CD4-positive, alpha-beta T cell treated with Interleukin-15 for 4 hours (primary cell): ENCODE measurements at regions not wholly inside any gene's neighbourhood (a gene's known extent, or its start where the extent isn't known, plus 50 kb on each side); places are given as distances from the start of the nearest gene placed in this dataset.
"Not testable (repeated sequence)": the region's sequence is repeated elsewhere in the genome, so short reads cannot be mapped to it uniquely, and the experiment has no call there.

Experiments
- DNase-seq: peaks from one replicate; pipeline ENCODE4 v3.0.0-alpha.2; 2020; ENCODE audit warnings: low spot score

DNA sequence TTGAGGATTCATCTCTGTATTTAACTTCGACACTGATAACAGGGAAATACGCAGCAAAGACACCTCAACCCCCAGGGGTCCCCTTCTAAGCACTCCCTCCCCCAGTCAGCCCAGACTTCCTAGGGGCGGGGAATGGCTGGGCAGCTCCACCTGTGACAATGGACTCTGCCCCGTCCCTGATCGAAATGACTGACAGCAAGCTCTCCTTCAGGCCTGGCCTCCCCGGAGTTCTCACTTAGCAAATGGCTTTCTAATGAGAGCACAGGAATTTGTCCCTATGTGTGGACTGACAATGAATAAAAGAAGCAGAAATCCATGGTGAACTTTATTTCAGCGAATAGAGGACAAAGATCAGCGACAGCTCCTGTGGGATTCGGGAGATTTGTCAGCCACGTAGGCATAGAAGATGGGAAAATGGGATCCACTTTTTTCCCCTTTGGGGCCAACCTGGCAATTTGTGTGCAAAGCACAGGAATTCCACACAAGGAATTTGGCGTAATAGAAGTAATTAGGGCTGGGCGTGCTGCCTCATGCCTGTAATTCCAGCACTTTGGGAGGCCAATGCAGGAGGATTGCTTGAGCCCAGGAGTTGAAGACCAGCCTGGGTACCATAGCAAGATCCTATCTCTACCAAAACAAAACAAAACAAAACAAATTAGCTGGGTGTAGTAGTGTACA lies 63.8 kb downstream of the TNFAIP2 start:
- DNase-seq: no peak

DNA sequence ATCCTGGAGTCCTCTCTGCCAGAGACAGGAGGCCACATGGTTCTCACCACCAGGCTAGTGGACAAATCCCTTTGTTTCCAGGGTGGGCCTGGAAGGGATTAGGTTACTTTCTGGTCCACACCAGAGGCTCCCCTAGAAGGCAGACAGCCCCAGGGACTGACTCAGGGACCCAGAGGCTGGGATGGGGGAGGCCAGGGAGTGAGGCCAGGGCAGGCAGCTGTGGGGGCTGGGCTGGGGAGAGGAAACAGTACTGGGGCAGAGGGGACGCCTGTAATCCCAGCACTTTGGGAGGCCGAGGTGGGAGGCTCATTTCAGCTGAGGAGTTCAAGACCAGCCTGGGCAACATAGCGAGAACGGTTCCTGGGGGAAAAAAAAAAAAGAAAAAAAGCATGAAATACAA lies 64.7 kb downstream of the TNFAIP2 start:
- no peak for DNase-seq

- no peak for DNase-seq
Observed at GRCh38 chr14:103188810-103189480, 65.7 kb downstream of the TNFAIP2 start.

GRCh38 chr14:103189481-103190470 lies 66.5 kb downstream of the TNFAIP2 start:
- DNase-seq: no peak

DNA sequence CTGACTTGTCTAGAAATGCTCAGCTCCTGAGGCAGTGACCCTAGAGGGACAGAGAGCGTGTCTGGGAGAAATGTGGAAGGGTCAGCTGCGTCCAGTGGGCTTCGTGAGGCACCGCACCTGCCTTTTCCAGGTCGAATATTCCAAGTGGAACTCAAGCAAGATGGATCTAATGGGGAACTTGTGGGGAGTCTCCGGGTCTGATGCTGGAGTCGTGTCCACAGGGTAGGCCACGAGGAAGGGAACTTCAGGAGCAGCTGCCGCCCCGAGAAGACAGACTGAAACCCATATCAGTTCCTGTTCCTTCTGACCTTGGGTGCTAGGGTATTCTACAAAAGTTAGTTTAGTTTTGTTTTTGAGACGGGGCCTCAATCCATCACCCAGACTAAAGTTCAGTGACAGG lies 67.5 kb downstream of the TNFAIP2 start:
- no peak for DNase-seq

- no peak for DNase-seq
Observed at GRCh38 chr14:103191844-103192243, 68.6 kb downstream of the TNFAIP2 start.

- DNase-seq: no peak
Observed at GRCh38 chr14:103192246-103192840, 69.1 kb downstream of the TNFAIP2 start.

DNA sequence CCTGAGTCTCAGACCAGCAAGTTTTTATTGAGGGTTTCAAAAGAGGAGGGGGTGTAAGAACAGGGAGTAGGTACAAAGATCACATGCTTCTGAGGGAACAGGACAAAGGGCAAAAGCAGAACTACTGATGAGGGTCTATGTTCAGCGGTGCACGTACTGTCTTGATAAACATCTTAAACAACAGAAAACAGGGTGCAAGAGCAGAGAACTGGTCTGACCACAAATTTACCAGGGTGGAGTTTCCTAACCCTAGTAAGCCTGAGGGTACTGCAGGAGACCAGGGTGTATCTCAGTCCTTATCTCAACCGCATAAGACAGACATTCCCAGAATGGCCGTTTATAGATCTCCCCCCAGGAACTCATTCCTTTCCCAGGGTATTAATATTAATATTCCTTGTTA lies 69.6 kb downstream of the TNFAIP2 start:
- not testable (repeated sequence) for DNase-seq

DNA sequence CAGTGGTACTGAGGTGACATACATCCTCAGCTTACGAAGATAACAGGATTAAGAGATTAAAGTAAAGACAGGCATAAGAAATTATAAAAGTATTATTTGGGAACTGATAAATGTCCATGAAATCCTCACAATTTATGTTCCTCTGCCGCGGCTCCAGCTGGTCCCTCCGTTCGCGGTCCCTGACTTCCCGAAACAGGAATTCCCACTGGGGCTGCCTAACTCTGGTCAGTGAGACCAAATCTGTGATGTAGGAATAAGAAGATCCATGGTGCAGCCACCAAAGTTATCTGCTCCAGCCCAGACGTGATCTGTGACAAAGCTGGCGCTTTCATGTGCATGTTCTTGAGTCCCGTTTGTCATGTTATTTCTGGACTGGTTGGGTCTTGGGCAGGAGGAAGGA lies 70.2 kb downstream of the TNFAIP2 start:
- not testable (repeated sequence) for DNase-seq

- no peak for DNase-seq
Observed at GRCh38 chr14:103194256-103195045, 71.2 kb downstream of the TNFAIP2 start.

GRCh38 chr14:103195828-103196615 lies 72.8 kb downstream of the TNFAIP2 start:
- no peak for DNase-seq

DNA sequence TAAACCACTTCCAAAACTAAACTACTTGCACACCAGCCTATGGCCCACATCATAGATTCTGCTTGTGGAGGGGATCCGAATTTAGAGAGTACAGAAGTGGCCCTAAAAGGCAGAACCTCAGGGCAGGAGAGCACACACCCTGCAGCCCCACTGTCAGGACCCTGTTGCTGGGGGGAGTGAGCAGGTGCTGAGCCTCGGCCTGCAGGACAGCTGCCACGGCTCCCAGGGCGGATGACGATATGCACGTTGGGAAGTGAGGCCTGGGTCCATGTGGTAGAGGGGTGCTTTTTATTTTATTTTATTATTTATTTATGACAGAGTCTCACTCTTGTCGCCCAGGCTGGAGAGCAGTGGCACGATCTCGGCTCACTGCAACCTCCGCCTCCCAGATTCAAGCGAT lies 73.5 kb downstream of the TNFAIP2 start:
- no peak for DNase-seq

GRCh38 chr14:103198131-103199105 lies 75.2 kb downstream of the TNFAIP2 start:
- DNase-seq: no peak

GRCh38 chr14:103199124-103199523 lies 75.9 kb downstream of the TNFAIP2 start:
- DNase-seq: no peak

GRCh38 chr14:103201801-103202200 lies 78.5 kb downstream of the TNFAIP2 start:
- DNase-seq: no peak

GRCh38 chr14:103204852-103205540 lies 81.7 kb downstream of the TNFAIP2 start:
- no peak for DNase-seq

- DNase-seq: no peak
Observed at GRCh38 chr14:103205541-103205906, 82.3 kb downstream of the TNFAIP2 start.

DNA sequence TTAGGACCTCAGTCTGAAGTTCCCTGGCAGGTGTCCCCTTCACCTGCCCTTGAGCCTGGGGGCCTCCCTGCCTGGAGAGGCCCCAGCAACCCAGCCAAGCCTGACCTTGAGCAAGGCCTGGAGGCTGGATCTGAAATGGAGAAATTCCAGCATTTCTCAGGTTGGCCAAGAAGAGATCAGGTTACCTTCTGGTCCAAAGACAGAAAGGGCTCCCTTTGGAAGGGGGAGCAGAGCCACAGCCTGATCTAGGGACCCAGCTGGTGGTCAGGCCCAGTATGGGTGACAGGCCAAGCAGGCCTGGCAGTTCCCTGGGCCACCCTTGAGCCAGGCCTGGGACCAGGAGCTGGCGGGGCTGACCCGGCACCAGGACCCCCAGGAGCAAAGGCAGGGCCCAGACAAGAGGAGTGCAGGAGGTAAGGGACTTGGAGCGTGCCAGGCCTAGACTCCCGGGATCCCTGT lies 82.8 kb downstream of the TNFAIP2 start:
- DNase-seq: no peak
